K562 (cell line): ENCODE measurements at regions not wholly inside any gene's neighbourhood (a gene's known extent, or its start where the extent isn't known, plus 50 kb on each side); places are given as distances from the start of the nearest gene placed in this dataset.

Experiments used
- ATAC-seq: fragments of 200-7000 bp; cut with Tn5 transposase; 3 replicates; pipeline ENCODE4 v1.9.1; 2020; ENCODE audit warnings: moderate library complexity
- BruUV-seq: library from RNA; stranded (reverse); fragments of 400-500 nt; replicated peaks from 2 replicates; lab custom pipeline; 2021; lab: Mats Ljungman, UMichigan
- CTCF ChIA-PET: fragments of 300-600 bp; formaldehyde crosslinking; extraction: SDS; loops from one replicate; lab custom pipeline; 2021; ENCODE audit warnings: low intra/inter-chr PET ratio; lab: Yijun Ruan, JAX
- POLR2A ChIA-PET: fragments of 300-600, 350-650 bp; sonication (Branson Sonifier 250); formaldehyde crosslinking; extraction: SDS; loops from one replicate; lab custom pipeline; 2021; ENCODE audit warnings: antibody characterized with exemption, inconsistent platforms; lab: Yijun Ruan, JAX
- DNase-seq, 4 experiments: peaks; one replicate each; pipeline versions ENCODE4 v3.0.0 to v3.0.0-alpha.2; 2011 to 2018; ENCODE audit warnings: low spot score in 3 of 4, mixed read lengths in 3 of 4; ENCODE audit errors: extremely low read depth in 1 of 4
- FAIRE-seq: peaks from 2 replicates; lab custom pipeline; 2011; peaks lifted over from hg19 to GRCh38; lab: Jason Lieb, UNC
- H2AFZ ChIP-seq: 2 replicates; pipeline ENCODE4 v1.6.0; 2011; ENCODE audit warnings: low read depth, low read length, control low read depth, inconsistent platforms
- H3K27ac ChIP-seq: fragments of 200-600 bp; 3 replicates; pipeline ENCODE4 v1.8.0; 2011; ENCODE audit warnings: low read depth, mild to moderate bottlenecking, control low read depth, inconsistent platforms, low read length, moderate library complexity, mixed read lengths; ENCODE audit errors: extremely low read depth
- H3K27me3 ChIP-seq, 2 experiments: fragments of 300-600 bp in 1 of 2; 2 replicates in 1 of 2; 3 replicates in 1 of 2; pipeline versions ENCODE4 v1.6.0 to v1.8.0; 2011; ENCODE audit warnings: inconsistent platforms in 2 of 2, low read length in 2 of 2, mild to moderate bottlenecking in 1 of 2, mixed read lengths in 1 of 2, moderate library complexity in 1 of 2; ENCODE audit not compliant: control insufficient read depth in 2 of 2, insufficient read depth in 2 of 2
- H3K36me3 ChIP-seq: fragments of 300-600 bp; 3 replicates; pipeline ENCODE4 v1.8.0; 2011; ENCODE audit warnings: mild to moderate bottlenecking, low read length, inconsistent platforms; ENCODE audit not compliant: control insufficient read depth, insufficient read depth
- H3K4me1 ChIP-seq, 2 experiments: fragments of 200-600 bp in 1 of 2; replicated peaks in 1 of 2; 2 replicates in 1 of 2; 3 replicates in 1 of 2; pipeline versions ENCODE4 v1.5.1 to v1.8.0; 2011; ENCODE audit warnings: inconsistent platforms in 2 of 2, low read length in 2 of 2, mild to moderate bottlenecking in 1 of 2, mixed read lengths in 1 of 2, moderate library complexity in 1 of 2; ENCODE audit not compliant: control insufficient read depth in 2 of 2, insufficient read depth in 2 of 2
- H3K4me2 ChIP-seq: 2 replicates; pipeline ENCODE4 v1.6.1; 2011; ENCODE audit warnings: low read length, control low read depth, inconsistent platforms, mixed read lengths; ENCODE audit not compliant: insufficient read depth
- H3K4me3 ChIP-seq: fragments of 200-600 bp; sonication (generic), shearing (Covaris generic); 2 replicates; pipeline ENCODE4 v1.5.1; 2016; ENCODE audit warnings: control low read depth, inconsistent platforms
- H3K79me2 ChIP-seq: fragments of 200-600 bp; 3 replicates; pipeline ENCODE4 v1.8.0; 2011; ENCODE audit warnings: low read length, inconsistent platforms; ENCODE audit not compliant: control insufficient read depth, insufficient read depth
- H3K9ac ChIP-seq, 2 experiments: 2 replicates each; pipeline versions ENCODE4 v1.6.0 to v1.6.1; 2011; ENCODE audit warnings: low read depth in 2 of 2, low read length in 2 of 2, control low read depth in 1 of 2, inconsistent platforms in 1 of 2, mild to moderate bottlenecking in 1 of 2, mixed read lengths in 1 of 2; ENCODE audit not compliant: insufficient read depth in 1 of 2
- H3K9me1 ChIP-seq: one replicate; pipeline ENCODE4 v1.6.0; 2011; ENCODE audit warnings: inconsistent platforms, mild to moderate bottlenecking, low read length, moderate library complexity; ENCODE audit not compliant: control insufficient read depth, insufficient read depth
- H3K9me3 ChIP-seq: replicated peaks from 2 replicates; pipeline ENCODE4 v1.5.1; 2011; ENCODE audit warnings: low read depth, low read length, inconsistent platforms; ENCODE audit not compliant: control insufficient read depth, insufficient read depth
- H4K20me1 ChIP-seq: replicated peaks from 2 replicates; pipeline ENCODE4 v1.6.1; 2011; ENCODE audit warnings: low read length, inconsistent platforms, mixed read lengths; ENCODE audit not compliant: control insufficient read depth, insufficient read depth
- C11orf30 ChIP-seq: fragments of 450-650 bp; IDR thresholded peaks from 2 replicates; pipeline ENCODE4 v1.6.1; 2016; ENCODE audit warnings: low read depth, mild to moderate bottlenecking
- CBX5 ChIP-seq: IDR thresholded peaks from 2 replicates; pipeline ENCODE4 v1.6.1; 2014; ENCODE audit warnings: low read depth, borderline replicate concordance
- E4F1 ChIP-seq: fragments of 250-450 bp; sonication (Bioruptor Pico); IDR thresholded peaks from 2 replicates; pipeline ENCODE4 v1.5.0; 2021; ENCODE audit warnings: mild to moderate bottlenecking, borderline replicate concordance
- HOXB6 ChIP-seq: fragments of 250-450 bp; sonication (Bioruptor Pico); IDR thresholded peaks from 2 replicates; pipeline ENCODE4 v1.5.1; 2022; ENCODE audit warnings: mild to moderate bottlenecking, borderline replicate concordance
- JUNB ChIP-seq: fragments of 450-650 bp; formaldehyde crosslinking; conservative IDR thresholded peaks from 2 replicates; pipeline ENCODE4 v1.4.0; 2020; ENCODE audit warnings: mild to moderate bottlenecking
- KDM4B ChIP-seq, 2 experiments: fragments of 450-650 bp in 1 of 2; sonication (generic) in 1 of 2; IDR thresholded peaks; 2 replicates each; pipeline ENCODE4 v1.6.1; 2016 to 2017; ENCODE audit warnings: borderline replicate concordance in 2 of 2, antibody characterized with exemption in 1 of 2, low read depth in 1 of 2, mild to moderate bottlenecking in 1 of 2
- NONO ChIP-seq, 2 experiments: fragments of 200-400 bp in 1 of 2; fragments of 450-650 bp in 1 of 2; formaldehyde crosslinking in 1 of 2; IDR thresholded peaks; 2 replicates each; pipeline ENCODE4 v1.6.1; 2017; ENCODE audit warnings: low read depth in 2 of 2, mild to moderate bottlenecking in 2 of 2, moderate library complexity in 2 of 2, low read length in 1 of 2
- TCF7 ChIP-seq: sonication (generic); IDR thresholded peaks from 2 replicates; pipeline ENCODE4 v1.6.1; 2016; ENCODE audit warnings: antibody characterized with exemption, borderline replicate concordance
- TEAD4 ChIP-seq, 2 experiments: sonication (generic) in 1 of 2; formaldehyde crosslinking in 1 of 2; IDR thresholded peaks; 2 replicates each; pipeline versions ENCODE4 v1.6.1 to v1.8.0; 2012 to 2022; ENCODE audit warnings: borderline replicate concordance in 1 of 2, inconsistent platforms in 1 of 2, low read length in 1 of 2, mild to moderate bottlenecking in 1 of 2, missing genetic modification reagents in 1 of 2
- TGIF2 ChIP-seq: sonication (generic); formaldehyde crosslinking; IDR thresholded peaks from 2 replicates; pipeline ENCODE4 v1.8.1; 2022; ENCODE audit warnings: mild to moderate bottlenecking, missing genetic modification reagents, moderate library complexity
- ZEB2 ChIP-seq: fragments of 450-650 bp; IDR thresholded peaks from 2 replicates; pipeline ENCODE4 v1.6.1; 2016
- ZNF143 ChIP-seq: sonication (generic); formaldehyde crosslinking; IDR thresholded peaks from 2 replicates; pipeline ENCODE4 v1.9.0; 2022; ENCODE audit warnings: mild to moderate bottlenecking, missing genetic modification reagents
- WGBS: fragments of 100-300 bp; shearing (Covaris generic); methylation state at CpG from one replicate; pipeline ENCODE4 v1.1.6; 2016; ENCODE audit warnings: low coverage, mixed read lengths; ENCODE audit not compliant: insufficient coverage; ENCODE audit errors: missing lambda C conversion rate; 5-methylcytosine and 5-hydroxymethylcytosine counted together
- in situ Hi-C: fragments of 300-500 bp; cut with MboI; formaldehyde crosslinking; loops from 4 replicates; pipeline ENCODE4 v1.15.0; 2018; ENCODE audit warnings: inconsistent platforms, mixed read lengths
- intact Hi-C: fragments of 100-400 bp; cut with micrococcal nuclease; formaldehyde crosslinking; loops from 2 replicates; pipeline ENCODE4 v1.14.2; 2022
- TF ChIP-seq, protein P1 (sequence below): fragments of 450-650 bp; IDR thresholded peaks from one replicate; pipeline ENCODE4 v1.6.1; 2018; ENCODE audit warnings: mild to moderate bottlenecking, moderate library complexity; ENCODE audit not compliant: partially characterized antibody

DNA sequence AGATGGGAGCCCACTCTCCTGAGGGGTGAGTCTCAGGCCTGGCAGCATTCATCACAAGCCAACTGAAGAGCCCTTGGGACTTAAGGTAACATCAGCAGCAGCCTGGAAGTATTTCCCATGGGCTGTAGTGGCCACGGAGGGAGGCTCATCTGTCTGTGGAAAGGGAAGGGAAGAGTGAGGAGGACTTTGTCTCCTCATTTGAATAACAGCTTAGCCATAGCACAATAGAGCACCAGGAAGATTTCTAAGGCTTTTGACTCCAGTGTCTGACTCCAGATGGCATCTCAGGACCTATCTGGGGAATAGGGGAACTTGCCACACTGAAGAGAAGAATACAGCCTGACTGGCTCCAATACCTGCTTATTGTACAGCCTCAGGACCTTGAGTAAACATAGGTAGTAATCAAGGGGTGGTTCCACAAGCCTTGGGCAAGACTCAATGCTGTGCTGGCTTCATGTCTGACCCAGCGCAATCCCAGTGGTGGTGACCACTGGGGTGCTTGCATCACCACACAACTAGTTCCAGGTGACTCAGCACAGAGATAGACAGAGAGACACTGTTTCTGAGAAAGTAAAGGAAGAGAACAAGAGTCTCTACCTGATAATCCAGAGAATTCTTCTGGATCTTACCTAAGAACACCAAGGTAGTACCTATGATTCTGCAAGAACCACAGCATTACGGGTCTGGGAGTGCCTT lies 510.5 kb upstream of the CCDC179 start:
- Histone ChIP-seq H3K9ac (no peak overlapping the region), H3K4me3 (no peak overlapping the region), H4K20me1 (no peaks in the 10 kb centered on the region), H3K4me2 (no peak overlapping the region), H3K4me1 (no peaks in the 10 kb centered on the region), H3K36me3 (no peaks in the 10 kb centered on the region), H3K9me1 (no peaks in the 10 kb centered on the region), H3K27ac (no peak overlapping the region), H2AFZ (no peak overlapping the region), H3K79me2 (no peaks in the 10 kb centered on the region), H3K9me3 (no peaks in the 10 kb centered on the region; the same call in 1 of the 2 replicates), H3K27me3 (no peaks in the 10 kb centered on the region)
- no TSS peak for BruUV-seq
- DNase-seq (no peak), FAIRE-seq (no peak), ATAC-seq (no peak)
- ChIA-PET CTCF (no interaction called here), POLR2A (no interaction called here)
- in situ Hi-C loops (no loop called here), intact Hi-C loops (no loop called here)
- 0% methylated on average over 2 of the region's 3 CpGs for WGBS
- TF ChIP-seq JUNB (CRISPR knock-in tag) (no peak), HOXB6 (CRISPR knock-in tag) (no peak), ZNF143 (CRISPR knock-in tag) (no peak), ZEB2 (no peak), KDM4B (IDR thresholded peaks at IDR 0.05; ENCODE audit: borderline replicate concordance in 2 of 2, low read depth in 1 of 2) (no peak), C11orf30 (no peak), E4F1 (CRISPR knock-in tag) (no peak), TCF7 (no peak), NONO (IDR thresholded peaks at IDR 0.05; ENCODE audit: low read depth in 2 of 2, low read length in 1 of 2) (no peak), TGIF2 (no peak), CBX5 (no peak), TEAD4 (IDR thresholded peaks at IDR 0.05; ENCODE audit: low read length) (no peak), TEAD4 (CRISPR knock-in tag; IDR thresholded peaks at IDR 0.05; ENCODE audit: borderline replicate concordance) (no peak)
- TF ChIP-seq, protein P1, sequence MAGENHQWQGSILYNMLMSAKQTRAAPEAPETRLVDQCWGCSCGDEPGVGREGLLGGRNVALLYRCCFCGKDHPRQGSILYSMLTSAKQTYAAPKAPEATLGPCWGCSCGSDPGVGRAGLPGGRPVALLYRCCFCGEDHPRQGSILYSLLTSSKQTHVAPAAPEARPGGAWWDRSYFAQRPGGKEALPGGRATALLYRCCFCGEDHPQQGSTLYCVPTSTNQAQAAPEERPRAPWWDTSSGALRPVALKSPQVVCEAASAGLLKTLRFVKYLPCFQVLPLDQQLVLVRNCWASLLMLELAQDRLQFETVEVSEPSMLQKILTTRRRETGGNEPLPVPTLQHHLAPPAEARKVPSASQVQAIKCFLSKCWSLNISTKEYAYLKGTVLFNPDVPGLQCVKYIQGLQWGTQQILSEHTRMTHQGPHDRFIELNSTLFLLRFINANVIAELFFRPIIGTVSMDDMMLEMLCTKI = no peak
